ENCODE measurements at regions not wholly inside any gene's neighbourhood (a gene's known extent, or its start where the extent isn't known, plus 50 kb on each side); places are given as distances from the start of the nearest gene placed in this dataset.
"Not testable (repeated sequence)": the region's sequence is repeated elsewhere in the genome, so short reads cannot be mapped to it uniquely, and the experiment has no call there.

DNA sequence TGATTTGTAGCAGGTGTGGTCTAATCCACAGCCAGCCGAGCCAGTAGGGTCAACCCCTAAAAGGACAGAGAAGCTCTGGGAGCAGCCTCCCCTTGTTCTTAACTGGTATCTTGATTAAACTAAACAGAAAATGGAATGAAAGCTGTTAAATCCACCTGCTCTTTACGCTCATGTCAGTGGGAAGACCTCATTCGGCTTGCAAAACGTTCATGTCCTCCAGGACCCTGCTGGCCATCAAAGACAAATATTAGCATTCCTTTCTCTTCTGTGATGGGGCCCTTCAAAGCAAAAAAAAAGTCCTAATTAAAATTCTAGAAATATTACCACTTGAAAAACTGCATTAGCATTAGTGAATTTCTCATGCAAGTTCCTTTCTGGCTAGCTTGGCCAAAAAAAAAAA lies 355.0 kb downstream of the ANAPC1 start:
- DNase-seq; H3K36me3 ChIP-seq (ENCODE audit: control insufficient read depth in 2 of 2, extremely low read depth in 1 of 2, insufficient read depth in 1 of 2, low read length in 1 of 2); H3K9me3 Mint-ChIP-seq; H3K27me3 Mint-ChIP-seq; CTCF ChIA-PET; ATAC-seq (replicated peaks in 1 of 4); H3K4me3 ChIP-seq (ENCODE audit: control insufficient read depth in 1 of 2, extremely low read depth in 1 of 2, low read length in 1 of 2); POLR2A ChIA-PET; H3K27ac ChIP-seq (ENCODE audit: low read length); H3K4me3 Mint-ChIP-seq; H3K36me3 Mint-ChIP-seq; H3K9me3 ChIP-seq; H3K27ac Mint-ChIP-seq; H3K27me3 ChIP-seq (replicated peaks in 1 of 2; ENCODE audit: control insufficient read depth in 2 of 2, extremely low read depth in 1 of 2, insufficient read depth in 2 of 2, low read length in 1 of 2); H3K4me1 ChIP-seq (ENCODE audit: control insufficient read depth in 1 of 2, extremely low read depth in 1 of 2, insufficient read depth in 2 of 2, low read length in 2 of 2): not testable (repeated sequence)
- H3K4me1 Mint-ChIP-seq, result peaks cover 0 to 11% (median 11%) of the 10 kb centered on the region in 3 donors
- no CpG with 5 or more reads among the region's 4 CpGs for WGBS (ENCODE audit: insufficient coverage)

DNA sequence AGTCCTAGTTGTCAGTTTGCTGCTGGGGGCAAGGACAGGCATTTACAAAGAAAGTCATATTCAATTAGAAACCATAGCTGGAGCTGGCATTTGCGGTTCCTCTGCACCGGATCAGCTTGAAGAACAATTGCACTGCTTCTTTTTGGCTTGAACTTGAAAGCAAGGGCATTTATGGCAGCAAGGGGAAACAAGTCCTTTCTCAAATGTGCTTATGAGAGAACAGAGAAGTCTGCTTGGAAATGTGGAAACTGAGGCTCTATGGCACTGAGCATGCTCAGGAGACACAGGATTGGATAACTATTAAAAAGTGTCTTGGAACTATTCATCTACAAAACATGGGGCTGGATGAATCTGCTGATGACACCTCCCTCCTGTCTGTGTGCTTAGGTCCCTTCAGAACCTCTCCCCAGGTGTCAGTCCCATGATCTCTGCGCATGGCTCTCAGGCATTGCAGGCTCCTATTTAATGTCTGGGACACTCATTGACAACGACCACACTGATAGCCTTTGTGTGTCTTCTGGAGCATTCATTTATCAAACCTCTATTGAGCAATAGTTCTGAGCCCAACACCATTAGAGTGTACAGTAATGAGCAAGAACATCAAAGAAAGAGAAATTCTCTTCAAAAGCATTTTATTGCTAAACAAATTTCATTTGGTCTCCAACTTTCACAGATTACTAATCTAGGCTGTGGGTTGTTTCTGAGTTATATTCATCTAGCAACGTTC lies 353.6 kb downstream of the ANAPC1 start:
- H3K36me3 ChIP-seq (ENCODE audit: control insufficient read depth in 2 of 2, extremely low read depth in 1 of 2, insufficient read depth in 1 of 2, low read length in 1 of 2); H3K27ac Mint-ChIP-seq; H3K9me3 ChIP-seq; H3K4me3 Mint-ChIP-seq; DNase-seq; H3K27me3 Mint-ChIP-seq; H3K9me3 Mint-ChIP-seq; H3K36me3 Mint-ChIP-seq; CTCF ChIA-PET; H3K27me3 ChIP-seq (replicated peaks in 1 of 2; ENCODE audit: control insufficient read depth in 2 of 2, extremely low read depth in 1 of 2, insufficient read depth in 2 of 2, low read length in 1 of 2); H3K27ac ChIP-seq (ENCODE audit: low read length); H3K4me3 ChIP-seq (ENCODE audit: control insufficient read depth in 1 of 2, extremely low read depth in 1 of 2, low read length in 1 of 2); ATAC-seq (replicated peaks in 1 of 4); POLR2A ChIA-PET: not testable (repeated sequence)
- H3K4me1 ChIP-seq (ENCODE audit: control insufficient read depth in 1 of 2, extremely low read depth in 1 of 2, insufficient read depth in 2 of 2, low read length in 2 of 2), result peaks cover 0 to 13% of the 10 kb centered on the region in 2 experiments
- H3K4me1 Mint-ChIP-seq, result peaks cover 0 to 22% (median 21%) of the 10 kb centered on the region in 3 donors
- no CpG with 5 or more reads among the region's 5 CpGs for WGBS (ENCODE audit: insufficient coverage)

DNA sequence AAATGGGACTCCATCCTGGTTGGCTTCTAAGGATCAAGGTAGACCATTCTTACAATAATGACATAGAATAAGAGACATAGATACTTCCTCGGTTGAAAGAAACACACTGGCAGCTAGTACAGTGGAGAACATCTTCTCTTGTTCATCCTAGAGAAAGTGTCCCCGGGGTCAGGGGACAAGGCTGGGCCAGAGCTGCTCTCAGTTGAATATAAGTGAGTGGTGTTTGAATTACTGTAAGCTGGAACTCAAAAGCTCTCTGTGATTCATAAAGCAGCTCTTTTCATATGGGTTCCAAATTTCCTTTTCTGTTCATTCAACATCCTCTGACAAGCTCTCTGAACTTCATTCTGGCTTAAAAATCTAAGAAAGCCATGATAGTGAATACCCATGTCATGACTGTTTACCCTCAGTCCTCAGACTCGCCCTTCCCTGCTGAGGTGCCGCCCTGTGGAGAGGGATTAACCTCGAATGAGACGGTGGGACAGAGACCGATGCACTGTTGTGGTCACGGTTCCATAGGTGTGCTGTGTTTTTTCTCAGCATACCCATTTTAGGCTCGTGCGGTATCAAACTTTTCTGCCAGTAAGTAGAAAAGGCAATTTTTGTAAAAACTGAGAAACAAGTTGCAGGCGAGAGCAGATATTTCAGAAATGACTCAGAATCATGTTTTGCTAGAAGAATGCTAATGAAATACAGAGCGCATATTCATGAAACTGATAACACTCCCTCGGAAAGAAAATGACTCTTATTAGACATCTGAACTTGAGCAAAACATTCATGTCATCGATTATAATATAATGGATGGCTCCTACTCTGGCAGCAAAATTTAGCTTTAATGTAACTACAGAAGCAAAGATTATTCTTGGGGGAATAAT lies 351.1 kb downstream of the ANAPC1 start:
- POLR2A ChIA-PET; H3K27me3 Mint-ChIP-seq; H3K36me3 Mint-ChIP-seq; H3K36me3 ChIP-seq (ENCODE audit: control insufficient read depth in 2 of 2, extremely low read depth in 1 of 2, insufficient read depth in 1 of 2, low read length in 1 of 2); CTCF ChIA-PET; H3K9me3 Mint-ChIP-seq; H3K9me3 ChIP-seq; H3K4me3 ChIP-seq (ENCODE audit: control insufficient read depth in 1 of 2, extremely low read depth in 1 of 2, low read length in 1 of 2); H3K27me3 ChIP-seq (replicated peaks in 1 of 2; ENCODE audit: control insufficient read depth in 2 of 2, extremely low read depth in 1 of 2, insufficient read depth in 2 of 2, low read length in 1 of 2); DNase-seq: not testable (repeated sequence)
- WGBS (ENCODE audit: insufficient coverage), result no CpG with 5 or more reads among the region's 14 CpGs
- ATAC-seq (replicated peaks in 1 of 4), result peak; percentile 45 to 59 (median 54)
- Mint-ChIP-seq H3K4me3 (peak overlapping the region in 1 of 3 donors; percentile 50), H3K4me1 (peaks cover 0 to 24% (median 22%) of the 10 kb centered on the region in 3 donors), H3K27ac (peak overlapping the region; percentile 44 to 86)
- H3K27ac ChIP-seq (ENCODE audit: low read length), result peak overlapping the region; percentile 7
- peaks cover 0 to 16% of the 10 kb centered on the region in 2 experiments for H3K4me1 ChIP-seq (ENCODE audit: control insufficient read depth in 1 of 2, extremely low read depth in 1 of 2, insufficient read depth in 2 of 2, low read length in 2 of 2)

DNA sequence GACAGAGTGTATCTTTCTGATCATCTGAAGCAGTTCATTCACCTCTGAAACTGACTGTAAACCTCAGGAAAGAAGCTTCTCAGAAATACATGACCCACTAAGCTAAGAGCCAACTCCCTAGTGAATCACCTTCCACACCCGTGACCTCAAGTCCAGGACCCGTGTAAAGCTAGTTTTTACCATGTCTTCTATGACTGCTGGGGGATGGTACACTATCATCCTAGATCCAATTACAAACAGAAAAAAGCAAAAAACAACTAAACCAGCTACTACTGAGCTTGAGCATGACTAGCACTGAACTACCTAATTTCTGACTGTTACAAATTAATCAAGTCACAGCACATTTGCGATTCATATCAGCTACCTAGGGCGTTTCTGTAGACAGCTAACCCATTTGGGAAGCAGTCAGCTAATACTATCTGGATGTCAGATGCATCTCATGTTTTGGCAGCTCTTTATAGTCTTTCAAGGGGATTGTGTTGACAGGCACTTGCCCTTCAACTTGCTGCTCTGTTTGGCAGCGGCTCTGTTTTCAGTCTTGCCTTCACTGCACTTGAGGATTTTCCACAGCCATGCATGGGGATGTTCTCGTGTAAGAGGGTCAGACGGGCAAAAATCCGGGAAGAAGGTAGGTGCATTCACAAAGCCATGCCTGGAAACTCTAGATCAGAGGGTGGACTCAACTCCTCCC lies 350.3 kb downstream of the ANAPC1 start:
- CTCF ChIA-PET; POLR2A ChIA-PET; H3K36me3 ChIP-seq (ENCODE audit: control insufficient read depth in 2 of 2, extremely low read depth in 1 of 2, insufficient read depth in 1 of 2, low read length in 1 of 2); H3K9me3 Mint-ChIP-seq; H3K27me3 ChIP-seq (replicated peaks in 1 of 2; ENCODE audit: control insufficient read depth in 2 of 2, extremely low read depth in 1 of 2, insufficient read depth in 2 of 2, low read length in 1 of 2); H3K4me3 ChIP-seq (ENCODE audit: control insufficient read depth in 1 of 2, extremely low read depth in 1 of 2, low read length in 1 of 2); DNase-seq; H3K27ac ChIP-seq (ENCODE audit: low read length); H3K27me3 Mint-ChIP-seq; H3K9me3 ChIP-seq; H3K36me3 Mint-ChIP-seq: not testable (repeated sequence)
- Mint-ChIP-seq H3K27ac (peak overlapping the region in 1 of 2 donors; percentile 57), H3K4me1 (peaks cover 0 to 22% (median 22%) of the 10 kb centered on the region in 3 donors), H3K4me3 (peak overlapping the region in 1 of 3 donors; percentile 4)
- peaks cover 0 to 16% of the 10 kb centered on the region in 2 experiments for H3K4me1 ChIP-seq (ENCODE audit: control insufficient read depth in 1 of 2, extremely low read depth in 1 of 2, insufficient read depth in 2 of 2, low read length in 2 of 2)
- ATAC-seq (replicated peaks in 1 of 4), result peak; percentile 39 to 75 (median 68)
- WGBS (ENCODE audit: insufficient coverage), result no CpG with 5 or more reads among the region's 8 CpGs

DNA sequence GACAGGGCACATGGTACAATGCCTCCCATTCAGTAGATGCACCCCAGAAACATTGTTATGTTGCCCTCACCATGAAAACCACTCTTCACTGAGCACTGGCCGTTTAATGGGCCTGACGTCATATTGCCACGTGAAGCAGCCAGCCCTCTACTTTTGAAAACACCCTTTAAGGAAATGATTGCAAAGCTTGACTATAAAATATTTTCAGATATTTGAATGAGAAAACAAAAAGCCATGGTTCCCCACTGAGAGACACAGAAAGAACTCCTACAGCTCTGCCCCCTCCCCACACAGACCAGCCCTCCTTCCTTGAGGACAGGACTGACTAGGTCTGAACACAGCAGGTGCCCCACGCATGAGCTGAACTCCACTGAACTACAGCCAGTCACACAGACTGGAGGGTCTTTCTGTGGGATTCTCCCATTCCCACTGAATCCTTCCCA lies 349.1 kb downstream of the ANAPC1 start:
- POLR2A ChIA-PET, result no interaction called here
- Histone ChIP-seq H3K4me3 (ENCODE audit: control insufficient read depth in 1 of 2, extremely low read depth in 1 of 2, low read length in 1 of 2) (no peak overlapping the region), H3K27ac (ENCODE audit: low read length) (peak overlapping the region; percentile 25), H3K4me1 (ENCODE audit: control insufficient read depth in 1 of 2, extremely low read depth in 1 of 2, insufficient read depth in 2 of 2, low read length in 2 of 2) (peaks cover 0 to 16% of the 10 kb centered on the region in 2 experiments), H3K36me3 (ENCODE audit: control insufficient read depth in 2 of 2, extremely low read depth in 1 of 2, insufficient read depth in 1 of 2, low read length in 1 of 2) (no peaks in the 10 kb centered on the region), H3K9me3 (no peaks in the 10 kb centered on the region), H3K27me3 (replicated peaks in 1 of 2; ENCODE audit: control insufficient read depth in 2 of 2, extremely low read depth in 1 of 2, insufficient read depth in 2 of 2, low read length in 1 of 2) (no peaks in the 10 kb centered on the region)
- no peaks in the 10 kb centered on the region for H3K27me3 Mint-ChIP-seq
- H3K36me3 Mint-ChIP-seq, result no peaks in the 10 kb centered on the region
- H3K9me3 Mint-ChIP-seq, result no peaks in the 10 kb centered on the region
- WGBS (ENCODE audit: insufficient coverage), result 50% methylated on average over 2 of the region's 4 CpGs
- H3K4me3 Mint-ChIP-seq, result peak overlapping the region; percentile 29 to 48 (median 45)
- H3K27ac Mint-ChIP-seq, result peak overlapping the region; percentile 12 to 52
- CTCF ChIA-PET, result interaction anchor here in 1 of 2 donors (0.6 kb wide), 1 partner anchor 168 kb away, joined by 3 read pairs; no protein-coding TSS in a partner anchor
- DNase-seq (peak in 11 of 35 experiments; percentile 2 to 36 (median 7)), ATAC-seq (replicated peaks in 1 of 4) (peak in 1 of 4 experiments; percentile 36)
- peaks cover 0 to 22% (median 22%) of the 10 kb centered on the region in 3 donors for H3K4me1 Mint-ChIP-seq

DNA sequence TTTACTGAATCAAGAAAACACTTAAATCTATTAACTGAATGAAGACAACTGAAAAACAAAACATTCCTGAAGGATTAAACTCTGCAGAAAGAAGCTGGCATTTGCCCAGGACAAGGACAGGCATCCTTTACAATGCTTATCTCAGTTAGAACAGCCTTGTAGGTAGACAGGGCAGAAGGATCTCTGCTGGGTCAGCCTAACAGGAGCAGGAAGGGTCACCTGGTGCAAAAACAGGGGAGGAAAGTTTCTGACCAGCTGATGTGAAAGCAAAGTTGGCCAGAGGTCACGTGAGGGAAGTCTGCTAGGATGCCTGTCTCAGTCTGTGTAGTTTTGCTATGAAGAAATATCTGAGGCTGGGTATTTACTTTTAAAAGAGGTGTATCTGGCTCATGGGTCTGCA lies 348.6 kb downstream of the ANAPC1 start:
- Mint-ChIP-seq H3K4me3 (peak overlapping the region in 1 of 3 donors; percentile 45), H3K36me3 (no peaks in the 10 kb centered on the region), H3K27me3 (no peaks in the 10 kb centered on the region), H3K4me1 (peaks cover 0 to 22% (median 22%) of the 10 kb centered on the region in 3 donors), H3K9me3 (no peaks in the 10 kb centered on the region), H3K27ac (no peak overlapping the region)
- no peak for ATAC-seq (replicated peaks in 1 of 4)
- Histone ChIP-seq H3K4me3 (ENCODE audit: control insufficient read depth in 1 of 2, extremely low read depth in 1 of 2, low read length in 1 of 2) (no peak overlapping the region), H3K4me1 (ENCODE audit: control insufficient read depth in 1 of 2, extremely low read depth in 1 of 2, insufficient read depth in 2 of 2, low read length in 2 of 2) (peaks cover 0 to 16% of the 10 kb centered on the region in 2 experiments), H3K36me3 (ENCODE audit: control insufficient read depth in 2 of 2, extremely low read depth in 1 of 2, insufficient read depth in 1 of 2, low read length in 1 of 2) (no peaks in the 10 kb centered on the region), H3K27ac (ENCODE audit: low read length) (peak overlapping the region; percentile 25), H3K9me3 (no peaks in the 10 kb centered on the region), H3K27me3 (replicated peaks in 1 of 2; ENCODE audit: control insufficient read depth in 2 of 2, extremely low read depth in 1 of 2, insufficient read depth in 2 of 2, low read length in 1 of 2) (no peaks in the 10 kb centered on the region)
- WGBS (ENCODE audit: insufficient coverage), result 80% methylated on average over 1 of the region's 1 CpG
- POLR2A ChIA-PET, result interaction anchor here in 1 of 2 donors (0.6 kb wide), 1 partner anchor 467 kb away, joined by 4 read pairs; no protein-coding TSS in a partner anchor
- no peak for DNase-seq
- CTCF ChIA-PET, result interaction anchor here (0.6 kb wide), 2 partner anchors 168 to 354 kb away, joined by 3 read pairs; no protein-coding TSS in a partner anchor

Measured in T-cell (primary cell).